ENCODE measurements at regions not wholly inside any gene's neighbourhood (a gene's known extent, or its start where the extent isn't known, plus 50 kb on each side); places are given as distances from the start of the nearest gene placed in this dataset.

DNA sequence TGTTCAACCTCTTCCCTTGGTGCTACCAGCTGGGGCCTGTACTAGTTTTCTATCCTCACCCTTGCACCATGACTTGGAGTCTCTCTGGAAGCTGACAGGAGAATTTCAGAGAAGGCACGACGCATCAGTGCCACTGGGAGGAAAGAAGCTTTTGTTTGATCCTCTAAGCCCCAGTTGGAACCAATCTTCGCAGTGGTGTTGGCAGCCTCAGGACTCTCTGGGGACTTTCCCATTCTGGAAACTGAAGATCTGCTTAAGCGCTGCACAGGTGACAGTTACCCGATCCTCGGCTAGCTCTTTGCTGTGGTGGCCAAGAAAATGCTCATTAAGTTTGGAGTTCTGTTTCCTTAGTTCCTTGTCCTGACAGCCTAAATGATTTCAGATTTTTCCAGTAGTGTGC, 222.3 kb downstream of the RHOU start:
- TF ChIP-seq, protein P1, sequence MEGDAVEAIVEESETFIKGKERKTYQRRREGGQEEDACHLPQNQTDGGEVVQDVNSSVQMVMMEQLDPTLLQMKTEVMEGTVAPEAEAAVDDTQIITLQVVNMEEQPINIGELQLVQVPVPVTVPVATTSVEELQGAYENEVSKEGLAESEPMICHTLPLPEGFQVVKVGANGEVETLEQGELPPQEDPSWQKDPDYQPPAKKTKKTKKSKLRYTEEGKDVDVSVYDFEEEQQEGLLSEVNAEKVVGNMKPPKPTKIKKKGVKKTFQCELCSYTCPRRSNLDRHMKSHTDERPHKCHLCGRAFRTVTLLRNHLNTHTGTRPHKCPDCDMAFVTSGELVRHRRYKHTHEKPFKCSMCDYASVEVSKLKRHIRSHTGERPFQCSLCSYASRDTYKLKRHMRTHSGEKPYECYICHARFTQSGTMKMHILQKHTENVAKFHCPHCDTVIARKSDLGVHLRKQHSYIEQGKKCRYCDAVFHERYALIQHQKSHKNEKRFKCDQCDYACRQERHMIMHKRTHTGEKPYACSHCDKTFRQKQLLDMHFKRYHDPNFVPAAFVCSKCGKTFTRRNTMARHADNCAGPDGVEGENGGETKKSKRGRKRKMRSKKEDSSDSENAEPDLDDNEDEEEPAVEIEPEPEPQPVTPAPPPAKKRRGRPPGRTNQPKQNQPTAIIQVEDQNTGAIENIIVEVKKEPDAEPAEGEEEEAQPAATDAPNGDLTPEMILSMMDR (IDR thresholded peaks at IDR 0.05; ENCODE audit: control insufficient read depth, extremely low read depth, insufficient read depth) = no peak
- H3K4me3 ChIP-seq (ENCODE audit: low read depth, low read length) = no peak overlapping the region
- no peak for DNase-seq (ENCODE audit: low read depth)

GRCh38 chr1:228958121-228958520, 222.8 kb downstream of the RHOU start:
- TF ChIP-seq, protein P1 (IDR thresholded peaks at IDR 0.05; ENCODE audit: control insufficient read depth, extremely low read depth, insufficient read depth) = no peak
- H3K4me3 ChIP-seq (ENCODE audit: low read depth, low read length) = no peak overlapping the region
- DNase-seq (ENCODE audit: low read depth) = no peak

DNA sequence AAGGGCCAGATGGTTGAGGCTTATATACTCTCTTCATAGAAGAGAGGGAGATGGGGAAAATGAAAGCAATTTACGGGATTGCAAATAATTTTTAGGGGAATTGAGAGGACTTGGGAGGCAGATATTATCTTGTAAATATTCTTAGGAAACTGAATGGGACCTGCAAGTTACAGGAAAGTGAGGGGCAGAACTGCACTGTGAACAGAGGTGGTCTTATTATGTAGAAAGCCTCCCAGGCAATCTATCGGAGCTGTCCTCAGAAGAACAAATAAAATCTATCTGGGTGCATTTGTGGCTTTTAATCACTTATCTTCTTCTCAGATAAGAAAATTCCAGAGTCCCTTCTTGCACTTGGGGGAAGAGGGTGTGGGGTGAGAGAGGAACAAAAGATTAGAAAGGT, 223.5 kb downstream of the RHOU start:
- H3K4me3 ChIP-seq (ENCODE audit: low read depth, low read length) = no peak overlapping the region
- DNase-seq (ENCODE audit: low read depth) = no peak
- TF ChIP-seq, protein P1 (IDR thresholded peaks at IDR 0.05; ENCODE audit: control insufficient read depth, extremely low read depth, insufficient read depth) = no peak

DNA sequence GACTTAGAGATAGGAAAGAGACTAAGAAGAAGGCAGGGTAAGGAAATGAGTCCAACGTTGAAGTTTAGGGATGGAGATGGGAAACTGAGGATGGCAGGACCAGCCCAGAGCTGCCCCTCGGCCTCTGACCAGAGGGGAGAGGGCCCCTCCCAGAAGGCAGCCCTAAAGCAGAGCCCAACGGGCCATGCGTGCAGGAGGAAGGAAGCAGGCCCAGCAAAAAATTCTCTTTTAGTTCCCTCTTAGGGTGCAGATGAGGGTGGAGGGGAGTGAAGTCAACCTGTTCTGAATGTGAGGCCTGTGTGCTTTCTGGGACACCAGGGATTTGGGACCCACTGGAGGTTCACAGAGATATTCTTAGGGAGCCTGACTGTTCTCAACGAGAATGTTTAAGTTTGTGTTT, 225.4 kb downstream of the RHOU start:
- no peak overlapping the region for H3K4me3 ChIP-seq (ENCODE audit: low read depth, low read length)
- no peak for DNase-seq (ENCODE audit: low read depth)
- TF ChIP-seq, protein P1 (IDR thresholded peaks at IDR 0.05; ENCODE audit: control insufficient read depth, extremely low read depth, insufficient read depth) = no peak

- H3K4me3 ChIP-seq (ENCODE audit: low read depth, low read length) = no peak overlapping the region
- no peak for DNase-seq (ENCODE audit: low read depth)
- TF ChIP-seq, protein P1 (IDR thresholded peaks at IDR 0.05; ENCODE audit: control insufficient read depth, extremely low read depth, insufficient read depth) = no peak
Measured at GRCh38 chr1:228961511-228961910, 226.2 kb downstream of the RHOU start.

DNA sequence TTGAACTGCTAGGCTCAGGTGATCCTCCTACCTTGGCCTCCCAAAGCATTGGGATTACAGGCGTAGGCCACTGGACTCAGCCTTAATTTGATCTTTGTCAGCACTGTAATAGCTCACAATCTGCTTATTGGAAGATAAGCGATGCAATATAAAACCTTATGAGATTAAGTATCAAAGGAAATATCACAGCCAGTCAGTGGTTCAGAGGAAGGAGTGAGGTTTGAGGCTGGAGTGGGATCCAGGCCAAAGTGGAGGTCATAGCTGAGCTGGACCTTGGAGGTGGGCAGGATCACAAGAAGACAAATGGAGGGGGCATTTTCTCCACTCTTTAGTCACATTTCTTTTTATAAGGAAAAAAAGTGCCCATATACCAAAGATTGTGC, 228.5 kb downstream of the RHOU start:
- TF ChIP-seq, protein P1 (IDR thresholded peaks at IDR 0.05; ENCODE audit: control insufficient read depth, extremely low read depth, insufficient read depth) = no peak
- no peak overlapping the region for H3K4me3 ChIP-seq (ENCODE audit: low read depth, low read length)
- DNase-seq (ENCODE audit: low read depth) = no peak
